K562 (cell line): ENCODE measurements at regions not wholly inside any gene's neighbourhood (a gene's known extent, or its start where the extent isn't known, plus 50 kb on each side); places are given as distances from the start of the nearest gene placed in this dataset.

Experiments
- FIP1L1 ChIP-seq: fragments of 200-400 bp; formaldehyde crosslinking; IDR thresholded peaks from 2 replicates; pipeline ENCODE4 v1.6.1; 2018; ENCODE audit warnings: mild to moderate bottlenecking, low read depth, low read length; ENCODE audit not compliant: poor library complexity, severe bottlenecking
- MAFF ChIP-seq: IDR thresholded peaks from 2 replicates; pipeline ENCODE4 v1.6.1; 2012; ENCODE audit warnings: low read length, improper control_type of control experiment
- NCOA2 ChIP-seq, 2 experiments: fragments of 450-650 bp; IDR thresholded peaks; 2 replicates each; pipeline ENCODE4 v1.6.1; 2018; ENCODE audit warnings: mild to moderate bottlenecking in 2 of 2, moderate library complexity in 1 of 2; ENCODE audit not compliant: partially characterized antibody in 2 of 2
- NCOA6 ChIP-seq: fragments of 450-650 bp; IDR thresholded peaks from 2 replicates; pipeline ENCODE4 v1.6.1; 2017; ENCODE audit warnings: mild to moderate bottlenecking
- PHTF2 ChIP-seq: fragments of 250-450 bp; sonication (Bioruptor Pico); IDR thresholded peaks from 2 replicates; pipeline ENCODE4 v1.5.0; 2021; ENCODE audit warnings: mild to moderate bottlenecking
- SNIP1 ChIP-seq: fragments of 450-650 bp; IDR thresholded peaks from 2 replicates; pipeline ENCODE4 v1.7.1; 2017; ENCODE audit warnings: low read depth, mild to moderate bottlenecking
- ZNF239 ChIP-seq: fragments of 250-450 bp; sonication (Bioruptor Pico); IDR thresholded peaks from 2 replicates; pipeline ENCODE4 v1.4.0; 2020; ENCODE audit warnings: mild to moderate bottlenecking
- ZNF318 ChIP-seq, 2 experiments: fragments of 450-650 bp; IDR thresholded peaks; 2 replicates each; pipeline ENCODE4 v1.6.1; 2016; ENCODE audit warnings: mild to moderate bottlenecking in 2 of 2, borderline replicate concordance in 1 of 2, low read depth in 1 of 2, moderate library complexity in 1 of 2
- ZNF717 ChIP-seq: fragments of 250-450 bp; sonication (Bioruptor Pico); IDR thresholded peaks from 2 replicates; pipeline ENCODE4 v1.5.0; 2021
- TF ChIP-seq, protein P1 (sequence below): fragments of 250-450 bp; sonication (Bioruptor Pico); IDR thresholded peaks from 2 replicates; pipeline ENCODE4 v1.5.0; 2021
- TF ChIP-seq, protein P2 (sequence below): fragments of 450-650 bp; IDR thresholded peaks from 2 replicates; pipeline ENCODE4 v1.6.1; 2017; ENCODE audit warnings: antibody characterized with exemption, mild to moderate bottlenecking

GRCh38 chr2:6089474-6089873 lies 397.3 kb downstream of the SOX11 start (continued):
- no peak for TF ChIP-seq ZNF318 (IDR thresholded peaks at IDR 0.05; ENCODE audit: borderline replicate concordance in 1 of 2, low read depth in 1 of 2)
- TF ChIP-seq ZNF717 = no peak
- TF ChIP-seq SNIP1 = no peak
- no peak for TF ChIP-seq FIP1L1
- TF ChIP-seq, protein P1, sequence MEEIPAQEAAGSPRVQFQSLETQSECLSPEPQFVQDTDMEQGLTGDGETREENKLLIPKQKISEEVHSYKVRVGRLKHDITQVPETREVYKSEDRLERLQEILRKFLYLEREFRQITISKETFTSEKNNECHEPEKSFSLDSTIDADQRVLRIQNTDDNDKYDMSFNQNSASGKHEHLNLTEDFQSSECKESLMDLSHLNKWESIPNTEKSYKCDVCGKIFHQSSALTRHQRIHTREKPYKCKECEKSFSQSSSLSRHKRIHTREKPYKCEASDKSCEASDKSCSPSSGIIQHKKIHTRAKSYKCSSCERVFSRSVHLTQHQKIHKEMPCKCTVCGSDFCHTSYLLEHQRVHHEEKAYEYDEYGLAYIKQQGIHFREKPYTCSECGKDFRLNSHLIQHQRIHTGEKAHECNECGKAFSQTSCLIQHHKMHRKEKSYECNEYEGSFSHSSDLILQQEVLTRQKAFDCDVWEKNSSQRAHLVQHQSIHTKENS (CRISPR knock-in tag) = no peak
- TF ChIP-seq MAFF = no peak
- TF ChIP-seq ZNF239 (CRISPR knock-in tag) = no peak
- no peak for TF ChIP-seq NCOA2 (IDR thresholded peaks at IDR 0.05; ENCODE audit: partially characterized antibody in 2 of 2)
- TF ChIP-seq NCOA6 = no peak
- TF ChIP-seq, protein P2, sequence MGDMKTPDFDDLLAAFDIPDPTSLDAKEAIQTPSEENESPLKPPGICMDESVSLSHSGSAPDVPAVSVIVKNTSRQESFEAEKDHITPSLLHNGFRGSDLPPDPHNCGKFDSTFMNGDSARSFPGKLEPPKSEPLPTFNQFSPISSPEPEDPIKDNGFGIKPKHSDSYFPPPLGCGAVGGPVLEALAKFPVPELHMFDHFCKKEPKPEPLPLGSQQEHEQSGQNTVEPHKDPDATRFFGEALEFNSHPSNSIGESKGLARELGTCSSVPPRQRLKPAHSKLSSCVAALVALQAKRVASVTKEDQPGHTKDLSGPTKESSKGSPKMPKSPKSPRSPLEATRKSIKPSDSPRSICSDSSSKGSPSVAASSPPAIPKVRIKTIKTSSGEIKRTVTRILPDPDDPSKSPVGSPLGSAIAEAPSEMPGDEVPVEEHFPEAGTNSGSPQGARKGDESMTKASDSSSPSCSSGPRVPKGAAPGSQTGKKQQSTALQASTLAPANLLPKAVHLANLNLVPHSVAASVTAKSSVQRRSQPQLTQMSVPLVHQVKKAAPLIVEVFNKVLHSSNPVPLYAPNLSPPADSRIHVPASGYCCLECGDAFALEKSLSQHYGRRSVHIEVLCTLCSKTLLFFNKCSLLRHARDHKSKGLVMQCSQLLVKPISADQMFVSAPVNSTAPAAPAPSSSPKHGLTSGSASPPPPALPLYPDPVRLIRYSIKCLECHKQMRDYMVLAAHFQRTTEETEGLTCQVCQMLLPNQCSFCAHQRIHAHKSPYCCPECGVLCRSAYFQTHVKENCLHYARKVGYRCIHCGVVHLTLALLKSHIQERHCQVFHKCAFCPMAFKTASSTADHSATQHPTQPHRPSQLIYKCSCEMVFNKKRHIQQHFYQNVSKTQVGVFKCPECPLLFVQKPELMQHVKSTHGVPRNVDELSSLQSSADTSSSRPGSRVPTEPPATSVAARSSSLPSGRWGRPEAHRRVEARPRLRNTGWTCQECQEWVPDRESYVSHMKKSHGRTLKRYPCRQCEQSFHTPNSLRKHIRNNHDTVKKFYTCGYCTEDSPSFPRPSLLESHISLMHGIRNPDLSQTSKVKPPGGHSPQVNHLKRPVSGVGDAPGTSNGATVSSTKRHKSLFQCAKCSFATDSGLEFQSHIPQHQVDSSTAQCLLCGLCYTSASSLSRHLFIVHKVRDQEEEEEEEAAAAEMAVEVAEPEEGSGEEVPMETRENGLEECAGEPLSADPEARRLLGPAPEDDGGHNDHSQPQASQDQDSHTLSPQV = no peak
- TF ChIP-seq PHTF2 (CRISPR knock-in tag) = no peak
